Body of pancreas (tissue), 4 donors: ENCODE measurements at regions not wholly inside any gene's neighbourhood (a gene's known extent, or its start where the extent isn't known, plus 50 kb on each side); places are given as distances from the start of the nearest gene placed in this dataset.

ENCODE experiments used
- CTCF ChIP-seq, 7 experiments: fragments of 450-650 bp in 4 of 7; fragments of 200-600 bp in 3 of 7; sonication (generic) in 3 of 7; IDR thresholded peaks; one replicate each; pipeline ENCODE4 v1.5.1; 2016 to 2019; ENCODE audit warnings: antibody characterized with exemption in 7 of 7
- POLR2A ChIP-seq, 3 donors: fragments of 450-650 bp; IDR thresholded peaks; one replicate each; pipeline ENCODE4 v1.6.1; 2016; ENCODE audit warnings: antibody characterized with exemption in 3 of 3, mild to moderate bottlenecking in 2 of 3

- TF ChIP-seq CTCF (IDR thresholded peaks at IDR 0.05) (no peak), POLR2A (IDR thresholded peaks at IDR 0.05) (no peak)
Measured at GRCh38 chr13:98083507-98083906, 59.4 kb upstream of the FARP1 start.
